ENCODE measurements at regions not wholly inside any gene's neighbourhood (a gene's known extent, or its start where the extent isn't known, plus 50 kb on each side); places are given as distances from the start of the nearest gene placed in this dataset.
A peak's percentile ranks its signal among the peaks of the same experiment; 100 is the strongest.
"Not testable (repeated sequence)": the region's sequence is repeated elsewhere in the genome, so short reads cannot be mapped to it uniquely, and the experiment has no call there.

- DNase-seq (ENCODE audit: low read depth in 2 of 2), result not testable (repeated sequence)
These were observed 71.0 kb downstream of the DAPL1 start for GRCh38 chr2:158866082-158866481.

- DNase-seq (ENCODE audit: low read depth in 2 of 2), result not testable (repeated sequence)
These were observed 72.5 kb downstream of the DAPL1 start for GRCh38 chr2:158867531-158868191.

GRCh38 chr2:158868386-158868785 lies 73.3 kb downstream of the DAPL1 start:
- DNase-seq (ENCODE audit: low read depth in 2 of 2), result not testable (repeated sequence)

GRCh38 chr2:158869122-158869521 lies 74.0 kb downstream of the DAPL1 start:
- not testable (repeated sequence) for DNase-seq (ENCODE audit: low read depth in 2 of 2)

- not testable (repeated sequence) for DNase-seq (ENCODE audit: low read depth in 2 of 2)
These were observed 74.5 kb downstream of the DAPL1 start for GRCh38 chr2:158869609-158870008.

GRCh38 chr2:158878003-158878402 lies 82.9 kb downstream of the DAPL1 start:
- no peak for DNase-seq (ENCODE audit: low read depth in 2 of 2)

GRCh38 chr2:158879229-158879903 lies 84.2 kb downstream of the DAPL1 start:
- DNase-seq (ENCODE audit: low read depth in 2 of 2), result no peak

DNA sequence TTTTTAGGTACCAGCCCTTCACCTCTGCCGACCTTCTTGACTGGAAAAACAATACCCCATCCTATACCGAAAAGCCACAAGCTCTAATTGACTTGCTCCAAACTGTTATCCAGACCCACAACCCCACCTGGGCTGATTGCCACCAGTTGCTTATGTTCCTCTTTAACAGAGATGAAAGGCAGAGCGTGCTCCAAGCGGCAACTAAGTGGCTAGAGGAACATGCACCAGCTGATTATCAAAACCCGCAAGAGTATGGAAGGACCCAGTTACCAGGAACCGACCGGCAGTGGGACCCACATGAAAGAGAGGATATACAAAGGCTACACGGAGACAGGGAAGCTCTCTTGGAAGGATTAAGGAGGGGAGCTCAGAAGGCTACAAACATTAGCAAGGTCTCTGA lies 86.1 kb upstream of the TANC1 start:
- no peak for DNase-seq (ENCODE audit: low read depth in 2 of 2)

DNA sequence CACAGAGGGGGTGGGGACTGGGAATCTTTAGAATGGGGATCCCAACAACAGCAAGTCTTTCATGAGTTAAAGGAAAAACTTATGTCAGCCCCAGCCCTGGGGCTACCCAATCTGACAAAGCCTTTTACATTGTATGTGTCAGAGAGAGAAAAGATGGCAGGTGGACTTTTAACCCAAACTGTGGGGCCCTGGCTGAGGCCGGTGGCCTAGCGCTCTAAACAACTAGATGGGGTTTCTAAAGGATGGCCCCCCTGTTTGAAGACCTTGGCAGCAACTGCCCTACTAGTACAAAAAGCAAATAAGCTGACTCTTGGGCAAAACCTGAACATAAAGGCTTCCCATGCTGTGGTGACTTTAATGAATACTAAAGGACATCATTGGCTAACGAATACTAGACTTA lies 83.9 kb upstream of the TANC1 start:
- not testable (repeated sequence) for DNase-seq (ENCODE audit: low read depth in 2 of 2)

GRCh38 chr2:158885018-158885678 lies 83.3 kb upstream of the TANC1 start:
- peak; percentile 8 to 34 for DNase-seq (ENCODE audit: low read depth in 2 of 2)

GRCh38 chr2:158885679-158886050 lies 82.8 kb upstream of the TANC1 start:
- not testable (repeated sequence) for DNase-seq (ENCODE audit: low read depth in 2 of 2)

DNA sequence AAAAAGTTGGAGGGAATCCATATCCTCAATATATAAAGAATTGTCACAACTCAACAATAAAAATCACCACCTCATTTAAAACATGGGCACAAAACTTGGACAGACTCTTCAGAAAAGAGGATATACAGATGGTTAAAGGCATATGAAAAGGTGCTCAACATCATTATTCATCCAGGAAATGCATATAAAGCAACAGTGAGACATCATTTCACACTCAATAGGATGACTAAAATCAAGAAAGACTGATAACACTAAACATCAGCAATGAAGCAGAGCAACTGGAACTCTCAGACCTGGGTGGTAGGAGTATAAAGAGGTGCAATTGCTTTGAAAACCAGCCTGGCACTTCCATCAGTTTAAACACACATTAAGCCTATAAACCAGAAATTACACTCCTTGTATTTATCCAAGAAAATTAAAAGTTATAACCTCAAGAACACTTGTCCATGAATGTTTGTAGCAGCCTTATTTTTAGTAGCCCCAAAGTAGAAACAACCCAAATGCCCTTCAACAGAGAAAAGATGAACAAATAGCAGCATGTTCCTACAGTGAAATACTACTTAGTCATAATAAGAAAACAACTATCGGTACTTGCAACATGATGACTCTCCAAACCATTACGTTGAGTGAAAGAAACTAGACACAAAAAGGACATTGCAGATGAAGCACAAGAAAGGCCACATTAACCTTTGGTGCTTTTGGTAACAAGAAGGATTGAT lies 79.1 kb upstream of the TANC1 start:
- DNase-seq (ENCODE audit: low read depth in 2 of 2), result no peak

DNA sequence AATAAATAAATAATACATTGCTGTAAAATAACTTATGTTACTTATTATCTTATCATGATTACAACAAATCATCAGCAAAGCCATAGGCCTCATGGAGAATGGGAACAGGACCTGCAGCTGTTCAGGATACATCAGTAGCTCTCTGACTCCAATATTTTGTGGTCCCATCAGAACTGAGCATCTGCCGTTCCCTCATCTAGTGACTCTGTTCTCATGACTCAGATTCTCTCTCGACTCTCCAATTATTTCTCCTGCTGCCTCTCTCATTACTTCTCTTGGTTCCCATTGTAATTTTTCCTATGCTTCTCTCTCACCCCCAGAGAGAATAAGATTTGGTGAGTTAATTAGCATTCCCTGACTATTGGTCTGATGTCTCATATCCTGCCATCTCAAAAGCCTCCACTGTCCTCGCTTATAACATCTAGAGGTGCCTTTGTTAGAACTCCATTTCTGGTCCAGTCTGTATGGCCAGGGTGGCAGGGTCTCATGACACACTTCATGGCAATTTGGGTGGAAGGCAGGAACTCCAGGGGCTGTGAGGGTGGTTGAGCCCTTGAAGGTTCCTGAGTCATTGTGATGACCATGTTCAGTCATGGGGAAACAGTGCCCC lies 78.0 kb upstream of the TANC1 start:
- no peak for DNase-seq (ENCODE audit: low read depth in 2 of 2)

DNA sequence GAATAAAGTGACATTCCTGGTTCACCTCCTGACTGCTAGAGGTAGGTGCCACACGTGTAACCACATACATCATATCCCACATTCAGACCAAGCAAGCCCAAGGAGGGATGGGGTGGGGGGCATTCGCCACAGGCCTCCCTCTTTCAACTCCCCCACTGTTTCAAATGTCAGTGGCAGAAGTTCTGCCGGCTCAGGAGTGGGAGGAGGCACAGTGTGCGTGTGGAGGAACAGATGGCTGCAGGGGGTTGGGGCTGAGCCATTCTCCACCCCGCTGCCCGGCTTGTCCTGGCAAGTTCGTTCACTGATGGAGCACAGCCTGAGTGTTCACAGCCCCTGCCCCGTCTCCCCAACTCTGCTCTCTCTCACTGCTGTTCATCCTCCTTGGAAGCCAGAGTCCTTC lies 75.4 kb upstream of the TANC1 start:
- DNase-seq (ENCODE audit: low read depth in 2 of 2), result no peak

GRCh38 chr2:158893474-158893873 lies 75.0 kb upstream of the TANC1 start:
- no peak for DNase-seq (ENCODE audit: low read depth in 2 of 2)

GRCh38 chr2:158894078-158894477 lies 74.4 kb upstream of the TANC1 start:
- DNase-seq (ENCODE audit: low read depth in 2 of 2), result no peak

DNA sequence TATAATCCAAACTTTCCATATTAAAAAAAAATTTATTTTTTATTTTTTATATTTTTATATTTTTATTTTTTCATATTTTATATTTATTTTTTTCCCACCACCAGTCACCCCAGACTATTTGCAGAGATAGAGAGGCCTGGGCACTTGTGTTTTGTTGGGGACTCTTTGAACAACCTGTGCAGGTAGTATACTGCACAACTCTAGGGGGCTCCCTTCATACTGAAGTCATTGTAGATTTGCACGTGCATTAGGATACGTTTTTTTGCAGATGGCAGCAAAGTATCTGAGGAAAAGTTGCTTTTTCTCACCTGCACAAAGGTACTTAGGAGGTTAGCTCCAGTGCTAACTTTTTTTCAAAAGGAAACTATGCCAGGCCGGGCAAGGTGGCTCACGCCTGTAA lies 73.9 kb upstream of the TANC1 start:
- DNase-seq (ENCODE audit: low read depth in 2 of 2), result no peak

DNA sequence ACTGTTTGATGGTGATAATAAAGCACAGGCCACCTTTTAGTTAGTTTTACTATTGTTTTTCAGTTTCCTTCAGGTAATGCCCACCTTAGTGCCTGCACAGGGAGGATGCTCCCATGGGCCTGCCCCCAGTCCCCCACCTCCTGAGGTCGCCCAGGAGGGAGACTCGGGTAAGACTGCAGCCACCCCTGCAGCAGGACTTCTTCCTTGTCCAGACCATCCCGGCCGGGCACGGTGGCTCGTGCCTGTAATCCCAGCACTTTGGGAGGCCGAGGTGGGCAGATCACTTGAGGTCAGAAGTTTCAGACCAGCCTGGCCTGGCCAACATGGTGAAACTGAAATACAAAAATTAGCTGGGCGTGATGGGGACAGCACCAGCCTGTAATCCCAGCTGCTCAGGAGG lies 68.1 kb upstream of the TANC1 start:
- DNase-seq (ENCODE audit: low read depth in 2 of 2), result no peak

- DNase-seq (ENCODE audit: low read depth in 2 of 2), result no peak
These were observed 66.4 kb upstream of the TANC1 start for GRCh38 chr2:158902005-158902398.

- no peak for DNase-seq (ENCODE audit: low read depth in 2 of 2)
These were observed 64.6 kb upstream of the TANC1 start for GRCh38 chr2:158903711-158904405.

GRCh38 chr2:158904627-158905177 lies 63.7 kb upstream of the TANC1 start:
- DNase-seq (ENCODE audit: low read depth in 2 of 2), result no peak

All from stimulated activated CD4-positive, alpha-beta T cell treated with anti-CD3 and anti-CD28 coated beads, Interleukin-12 subunit alpha, Interleukin-12 subunit beta, amount 100 ng/mL, for 24 hours (primary cell).